K562 (cell line): ENCODE measurements at regions not wholly inside any gene's neighbourhood (a gene's known extent, or its start where the extent isn't known, plus 50 kb on each side); places are given as distances from the start of the nearest gene placed in this dataset.

Experiments
- ATAC-seq: fragments of 200-7000 bp; cut with Tn5 transposase; 3 replicates; pipeline ENCODE4 v1.9.1; 2020; ENCODE audit warnings: moderate library complexity
- BruUV-seq: library from RNA; stranded (reverse); fragments of 400-500 nt; replicated peaks from 2 replicates; lab custom pipeline; 2021; lab: Mats Ljungman, UMichigan
- CTCF ChIA-PET: fragments of 300-600 bp; formaldehyde crosslinking; extraction: SDS; loops from one replicate; lab custom pipeline; 2021; ENCODE audit warnings: low intra/inter-chr PET ratio; lab: Yijun Ruan, JAX
- POLR2A ChIA-PET: fragments of 300-600, 350-650 bp; sonication (Branson Sonifier 250); formaldehyde crosslinking; extraction: SDS; loops from one replicate; lab custom pipeline; 2021; ENCODE audit warnings: antibody characterized with exemption, inconsistent platforms; lab: Yijun Ruan, JAX
- DNase-seq, 4 experiments: peaks; one replicate each; pipeline versions ENCODE4 v3.0.0 to v3.0.0-alpha.2; 2011 to 2018; ENCODE audit warnings: low spot score in 3 of 4, mixed read lengths in 3 of 4; ENCODE audit errors: extremely low read depth in 1 of 4
- FAIRE-seq: peaks from 2 replicates; lab custom pipeline; 2011; peaks lifted over from hg19 to GRCh38; lab: Jason Lieb, UNC
- H2AFZ ChIP-seq: 2 replicates; pipeline ENCODE4 v1.6.0; 2011; ENCODE audit warnings: low read depth, low read length, control low read depth, inconsistent platforms
- H3K27ac ChIP-seq: fragments of 200-600 bp; 3 replicates; pipeline ENCODE4 v1.8.0; 2011; ENCODE audit warnings: low read depth, mild to moderate bottlenecking, control low read depth, inconsistent platforms, low read length, moderate library complexity, mixed read lengths; ENCODE audit errors: extremely low read depth
- H3K27me3 ChIP-seq, 2 experiments: fragments of 300-600 bp in 1 of 2; 2 replicates in 1 of 2; 3 replicates in 1 of 2; pipeline versions ENCODE4 v1.6.0 to v1.8.0; 2011; ENCODE audit warnings: inconsistent platforms in 2 of 2, low read length in 2 of 2, mild to moderate bottlenecking in 1 of 2, mixed read lengths in 1 of 2, moderate library complexity in 1 of 2; ENCODE audit not compliant: control insufficient read depth in 2 of 2, insufficient read depth in 2 of 2
- H3K36me3 ChIP-seq: fragments of 300-600 bp; 3 replicates; pipeline ENCODE4 v1.8.0; 2011; ENCODE audit warnings: mild to moderate bottlenecking, low read length, inconsistent platforms; ENCODE audit not compliant: control insufficient read depth, insufficient read depth
- H3K4me1 ChIP-seq, 2 experiments: fragments of 200-600 bp in 1 of 2; replicated peaks in 1 of 2; 2 replicates in 1 of 2; 3 replicates in 1 of 2; pipeline versions ENCODE4 v1.5.1 to v1.8.0; 2011; ENCODE audit warnings: inconsistent platforms in 2 of 2, low read length in 2 of 2, mild to moderate bottlenecking in 1 of 2, mixed read lengths in 1 of 2, moderate library complexity in 1 of 2; ENCODE audit not compliant: control insufficient read depth in 2 of 2, insufficient read depth in 2 of 2
- H3K4me2 ChIP-seq: 2 replicates; pipeline ENCODE4 v1.6.1; 2011; ENCODE audit warnings: low read length, control low read depth, inconsistent platforms, mixed read lengths; ENCODE audit not compliant: insufficient read depth
- H3K4me3 ChIP-seq: fragments of 200-600 bp; sonication (generic), shearing (Covaris generic); 2 replicates; pipeline ENCODE4 v1.5.1; 2016; ENCODE audit warnings: control low read depth, inconsistent platforms
- H3K79me2 ChIP-seq: fragments of 200-600 bp; 3 replicates; pipeline ENCODE4 v1.8.0; 2011; ENCODE audit warnings: low read length, inconsistent platforms; ENCODE audit not compliant: control insufficient read depth, insufficient read depth
- H3K9ac ChIP-seq, 2 experiments: 2 replicates each; pipeline versions ENCODE4 v1.6.0 to v1.6.1; 2011; ENCODE audit warnings: low read depth in 2 of 2, low read length in 2 of 2, control low read depth in 1 of 2, inconsistent platforms in 1 of 2, mild to moderate bottlenecking in 1 of 2, mixed read lengths in 1 of 2; ENCODE audit not compliant: insufficient read depth in 1 of 2
- H3K9me1 ChIP-seq: one replicate; pipeline ENCODE4 v1.6.0; 2011; ENCODE audit warnings: inconsistent platforms, mild to moderate bottlenecking, low read length, moderate library complexity; ENCODE audit not compliant: control insufficient read depth, insufficient read depth
- H3K9me3 ChIP-seq: replicated peaks from 2 replicates; pipeline ENCODE4 v1.5.1; 2011; ENCODE audit warnings: low read depth, low read length, inconsistent platforms; ENCODE audit not compliant: control insufficient read depth, insufficient read depth
- H4K20me1 ChIP-seq: replicated peaks from 2 replicates; pipeline ENCODE4 v1.6.1; 2011; ENCODE audit warnings: low read length, inconsistent platforms, mixed read lengths; ENCODE audit not compliant: control insufficient read depth, insufficient read depth
- ELF4 ChIP-seq: fragments of 450-650 bp; formaldehyde crosslinking; IDR thresholded peaks from 2 replicates; pipeline ENCODE4 v1.4.0; 2022; ENCODE audit warnings: missing genetic modification characterization
- ESRRA ChIP-seq: fragments of 450-650 bp; IDR thresholded peaks from 2 replicates; pipeline ENCODE4 v1.6.1; 2014; ENCODE audit warnings: low read depth, mild to moderate bottlenecking, moderate library complexity, borderline replicate concordance
- PHF8 ChIP-seq: fragments of 200-600 bp; sonication (generic); IDR thresholded peaks from 2 replicates; pipeline ENCODE4 v1.6.1; 2012; ENCODE audit warnings: mixed run types, mild to moderate bottlenecking, inconsistent platforms, low read length, moderate library complexity, borderline replicate concordance
- ZNF184 ChIP-seq: sonication (generic); formaldehyde crosslinking; IDR thresholded peaks from 2 replicates; pipeline ENCODE4 v1.5.0; 2020; ENCODE audit warnings: missing genetic modification reagents
- ZNF253 ChIP-seq: fragments of 250-450 bp; sonication (Bioruptor Pico); conservative IDR thresholded peaks from 2 replicates; pipeline ENCODE4 v1.6.1; 2021; ENCODE audit warnings: mild to moderate bottlenecking
- WGBS: fragments of 100-300 bp; shearing (Covaris generic); methylation state at CpG from one replicate; pipeline ENCODE4 v1.1.6; 2016; ENCODE audit warnings: low coverage, mixed read lengths; ENCODE audit not compliant: insufficient coverage; ENCODE audit errors: missing lambda C conversion rate; 5-methylcytosine and 5-hydroxymethylcytosine counted together
- in situ Hi-C: fragments of 300-500 bp; cut with MboI; formaldehyde crosslinking; loops from 4 replicates; pipeline ENCODE4 v1.15.0; 2018; ENCODE audit warnings: inconsistent platforms, mixed read lengths
- intact Hi-C: fragments of 100-400 bp; cut with micrococcal nuclease; formaldehyde crosslinking; loops from 2 replicates; pipeline ENCODE4 v1.14.2; 2022
- TF ChIP-seq, protein P1 (sequence below): fragments of 250-450 bp; sonication (Bioruptor Pico); IDR thresholded peaks from 2 replicates; pipeline ENCODE4 v1.4.0; 2020; ENCODE audit warnings: borderline replicate concordance
- TF ChIP-seq, protein P2 (sequence below), 2 experiments: fragments of 450-650 bp; IDR thresholded peaks; 2 replicates each; pipeline ENCODE4 v1.6.1; 2018; ENCODE audit warnings: mild to moderate bottlenecking in 2 of 2, low read depth in 1 of 2; ENCODE audit not compliant: partially characterized antibody in 2 of 2
- TF ChIP-seq, protein P3 (sequence below): fragments of 250-450 bp; sonication (Bioruptor Pico); IDR thresholded peaks from 2 replicates; pipeline ENCODE4 v1.5.0; 2021; ENCODE audit warnings: mild to moderate bottlenecking, moderate library complexity

DNA sequence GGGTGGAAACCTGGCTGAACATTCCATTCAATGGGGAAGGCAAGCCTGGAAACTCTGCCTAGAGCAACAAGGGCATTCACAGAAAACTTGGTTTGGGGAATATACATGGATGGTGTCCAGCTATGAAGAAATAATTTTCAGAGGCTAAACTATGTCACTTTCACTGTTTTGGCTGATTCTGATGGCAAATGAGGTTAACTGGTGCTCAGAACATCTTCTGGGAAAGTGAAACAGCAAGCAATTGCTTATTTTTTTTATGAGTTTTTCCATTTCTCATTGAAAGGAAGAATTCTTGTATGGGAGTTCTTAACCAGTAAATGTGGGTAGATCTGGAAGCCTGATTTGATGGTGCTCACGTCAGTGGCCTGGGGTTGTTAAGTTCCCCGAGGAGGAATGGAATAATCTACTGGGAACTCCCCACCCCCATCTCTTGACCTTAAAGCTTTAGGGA, 132.8 kb upstream of the BTG1 start (continued):
- TF ChIP-seq, protein P1, sequence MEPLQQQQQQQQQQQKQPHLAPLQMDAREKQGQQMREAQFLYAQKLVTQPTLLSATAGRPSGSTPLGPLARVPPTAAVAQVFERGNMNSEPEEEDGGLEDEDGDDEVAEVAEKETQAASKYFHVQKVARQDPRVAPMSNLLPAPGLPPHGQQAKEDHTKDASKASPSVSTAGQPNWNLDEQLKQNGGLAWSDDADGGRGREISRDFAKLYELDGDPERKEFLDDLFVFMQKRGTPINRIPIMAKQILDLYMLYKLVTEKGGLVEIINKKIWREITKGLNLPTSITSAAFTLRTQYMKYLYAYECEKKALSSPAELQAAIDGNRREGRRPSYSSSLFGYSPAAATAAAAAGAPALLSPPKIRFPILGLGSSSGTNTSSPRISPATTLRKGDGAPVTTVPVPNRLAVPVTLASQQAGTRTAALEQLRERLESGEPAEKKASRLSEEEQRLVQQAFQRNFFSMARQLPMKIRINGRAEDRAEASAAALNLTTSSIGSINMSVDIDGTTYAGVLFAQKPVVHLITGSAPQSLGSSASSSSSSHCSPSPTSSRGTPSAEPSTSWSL = no peak
- TF ChIP-seq ELF4 (CRISPR knock-in tag) = no peak
- TF ChIP-seq, protein P2, sequence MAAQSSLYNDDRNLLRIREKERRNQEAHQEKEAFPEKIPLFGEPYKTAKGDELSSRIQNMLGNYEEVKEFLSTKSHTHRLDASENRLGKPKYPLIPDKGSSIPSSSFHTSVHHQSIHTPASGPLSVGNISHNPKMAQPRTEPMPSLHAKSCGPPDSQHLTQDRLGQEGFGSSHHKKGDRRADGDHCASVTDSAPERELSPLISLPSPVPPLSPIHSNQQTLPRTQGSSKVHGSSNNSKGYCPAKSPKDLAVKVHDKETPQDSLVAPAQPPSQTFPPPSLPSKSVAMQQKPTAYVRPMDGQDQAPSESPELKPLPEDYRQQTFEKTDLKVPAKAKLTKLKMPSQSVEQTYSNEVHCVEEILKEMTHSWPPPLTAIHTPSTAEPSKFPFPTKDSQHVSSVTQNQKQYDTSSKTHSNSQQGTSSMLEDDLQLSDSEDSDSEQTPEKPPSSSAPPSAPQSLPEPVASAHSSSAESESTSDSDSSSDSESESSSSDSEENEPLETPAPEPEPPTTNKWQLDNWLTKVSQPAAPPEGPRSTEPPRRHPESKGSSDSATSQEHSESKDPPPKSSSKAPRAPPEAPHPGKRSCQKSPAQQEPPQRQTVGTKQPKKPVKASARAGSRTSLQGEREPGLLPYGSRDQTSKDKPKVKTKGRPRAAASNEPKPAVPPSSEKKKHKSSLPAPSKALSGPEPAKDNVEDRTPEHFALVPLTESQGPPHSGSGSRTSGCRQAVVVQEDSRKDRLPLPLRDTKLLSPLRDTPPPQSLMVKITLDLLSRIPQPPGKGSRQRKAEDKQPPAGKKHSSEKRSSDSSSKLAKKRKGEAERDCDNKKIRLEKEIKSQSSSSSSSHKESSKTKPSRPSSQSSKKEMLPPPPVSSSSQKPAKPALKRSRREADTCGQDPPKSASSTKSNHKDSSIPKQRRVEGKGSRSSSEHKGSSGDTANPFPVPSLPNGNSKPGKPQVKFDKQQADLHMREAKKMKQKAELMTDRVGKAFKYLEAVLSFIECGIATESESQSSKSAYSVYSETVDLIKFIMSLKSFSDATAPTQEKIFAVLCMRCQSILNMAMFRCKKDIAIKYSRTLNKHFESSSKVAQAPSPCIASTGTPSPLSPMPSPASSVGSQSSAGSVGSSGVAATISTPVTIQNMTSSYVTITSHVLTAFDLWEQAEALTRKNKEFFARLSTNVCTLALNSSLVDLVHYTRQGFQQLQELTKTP (IDR thresholded peaks at IDR 0.05; ENCODE audit: low read depth in 1 of 2, partially characterized antibody in 2 of 2) = no peak
- no peak for TF ChIP-seq ZNF184 (CRISPR knock-in tag)
- TF ChIP-seq PHF8 = no peak

DNA sequence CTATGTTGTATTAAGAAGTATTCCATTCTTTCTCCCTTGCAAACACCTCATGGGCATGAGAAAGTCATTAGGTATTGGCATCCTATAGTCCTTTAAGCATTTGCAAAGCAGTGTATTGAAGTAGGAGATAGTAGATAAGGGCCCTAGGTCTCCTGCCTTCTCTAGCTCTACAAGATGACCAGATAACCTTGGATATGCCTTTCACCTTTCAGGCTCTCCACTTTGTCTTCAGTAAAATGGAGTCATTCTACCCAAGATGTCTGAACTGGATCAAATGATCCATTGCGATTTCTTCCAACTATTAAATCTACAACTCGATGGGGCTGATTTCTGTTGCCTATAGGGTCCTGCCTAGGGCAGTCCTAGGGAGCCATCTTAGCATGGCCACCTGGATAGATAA, 132.1 kb upstream of the BTG1 start:
- ChIA-PET CTCF (no interaction called here), POLR2A (interaction anchor here (0.7 to 1.2 kb wide), 4 partner anchors 19 to 265 kb away, joined by 3 to 4 read pairs (median 3); no protein-coding TSS in a partner anchor)
- Histone ChIP-seq H3K79me2 (no peaks in the 10 kb centered on the region), H3K4me3 (no peak overlapping the region), H3K9me1 (no peaks in the 10 kb centered on the region), H2AFZ (no peak overlapping the region), H3K9ac (no peak overlapping the region), H3K36me3 (no peaks in the 10 kb centered on the region), H4K20me1 (no peaks in the 10 kb centered on the region), H3K4me2 (no peak overlapping the region), H3K9me3 (no peaks in the 10 kb centered on the region), H3K4me1 (peaks cover 0 to 8% of the 10 kb centered on the region in 2 experiments; a peak in 3 of 5 replicates), H3K27me3 (no peaks in the 10 kb centered on the region), H3K27ac (no peak overlapping the region)
- FAIRE-seq (no peak), DNase-seq (no peak), ATAC-seq (no peak)
- in situ Hi-C loops (no loop called here), intact Hi-C loops (no loop called here)
- TF ChIP-seq ZNF253 (CRISPR knock-in tag) (no peak), ESRRA (peak; percentile 93)
- TF ChIP-seq, protein P3, sequence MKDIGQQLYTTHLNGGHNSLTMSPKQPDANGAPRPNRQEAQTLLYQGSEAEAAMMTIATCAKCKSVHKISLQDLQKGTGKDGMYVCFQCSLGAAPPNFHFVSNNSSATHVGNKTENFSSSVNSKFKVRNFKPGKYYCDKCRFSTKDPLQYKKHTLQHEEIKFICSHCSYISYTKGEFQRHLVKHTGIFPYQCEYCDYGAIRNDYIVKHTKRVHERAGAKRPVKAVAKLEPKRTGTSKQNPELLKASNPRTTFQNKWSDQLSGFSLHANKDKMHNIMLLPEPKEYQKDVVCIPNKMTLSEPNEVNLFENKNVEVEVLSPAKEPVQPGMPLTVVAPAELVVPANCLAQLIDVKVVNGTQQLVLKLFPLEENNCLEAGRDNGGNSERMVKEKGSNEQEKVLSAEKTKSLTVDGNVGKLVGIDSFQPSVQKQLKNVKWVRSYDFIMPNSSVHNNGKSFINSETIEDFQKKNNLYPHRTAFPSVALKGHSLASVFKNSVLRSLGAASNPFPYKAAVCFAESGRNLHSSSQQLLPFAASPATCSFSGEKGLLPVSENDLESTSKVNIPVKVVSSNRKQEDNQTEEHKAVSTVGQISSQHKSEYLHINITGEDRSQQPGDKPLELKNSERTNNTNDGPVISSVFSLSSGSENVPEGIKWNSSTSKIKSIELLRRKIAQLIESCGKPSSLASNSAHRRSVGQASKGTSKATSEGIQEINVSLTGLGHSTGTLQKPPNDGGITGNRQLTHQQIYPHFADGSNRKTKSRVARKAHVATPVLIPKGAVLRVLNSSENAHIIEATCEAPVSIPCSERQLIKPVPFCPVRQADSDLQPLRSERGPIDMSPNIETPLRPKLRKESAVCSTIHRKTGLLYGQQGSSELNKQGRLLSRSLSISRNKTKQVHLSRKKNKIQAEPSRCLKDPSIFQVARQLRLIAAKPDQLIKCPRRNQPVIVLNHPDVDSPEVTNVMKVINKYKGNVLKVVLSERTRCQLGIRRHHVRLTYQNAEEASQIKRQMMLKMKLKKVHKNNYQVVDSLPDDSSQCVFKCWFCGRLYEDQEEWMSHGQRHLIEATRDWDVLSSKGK (CRISPR knock-in tag) = no peak
- WGBS = 37% methylated on average over 2 of the region's 2 CpGs
- BruUV-seq = no TSS peak
